Panc1 (cell line): ENCODE measurements at regions not wholly inside any gene's neighbourhood (a gene's known extent, or its start where the extent isn't known, plus 50 kb on each side); places are given as distances from the start of the nearest gene placed in this dataset.

ENCODE experiments used
- ATAC-seq: fragments of 200-7000 bp; cut with Tn5 transposase; 2 replicates; pipeline ENCODE4 v1.9.1; 2020; ENCODE audit warnings: mild to moderate bottlenecking, moderate library complexity
- BruUV-seq: library from RNA; stranded (reverse); fragments of 400-500 nt; replicated peaks from 2 replicates; lab custom pipeline; 2021; lab: Mats Ljungman, UMichigan
- CTCF ChIA-PET: fragments of 300-600 bp; sonication (Branson Sonifier 250); formaldehyde crosslinking; loops from one replicate; lab custom pipeline; 2022; ENCODE audit warnings: antibody characterized with exemption; lab: Charles Lee
- POLR2A ChIA-PET: fragments of 300-600 bp; sonication (Branson Sonifier 250); formaldehyde crosslinking; loops from one replicate; lab custom pipeline; 2022; ENCODE audit warnings: antibody characterized with exemption; lab: Charles Lee
- DNase-seq: peaks from one replicate; pipeline ENCODE4 v3.0.0-alpha.2; 2010; ENCODE audit warnings: low read depth, low spot score
- H3K27ac ChIP-seq: 2 replicates; pipeline ENCODE4 v1.5.1; 2011; ENCODE audit warnings: mild to moderate bottlenecking, low read length, inconsistent platforms
- H3K27me3 ChIP-seq: fragments of 200-500 bp; sonication (Bioruptor generic); 2 replicates; pipeline ENCODE4 v1.6.0; 2014; ENCODE audit warnings: low read length, inconsistent platforms; ENCODE audit not compliant: control insufficient read depth, insufficient read depth
- H3K36me3 ChIP-seq: fragments of 200-500 bp; sonication (Bioruptor generic); 2 replicates; pipeline ENCODE4 v1.5.1; 2014; ENCODE audit warnings: inconsistent platforms, mild to moderate bottlenecking, low read length, moderate library complexity; ENCODE audit not compliant: control insufficient read depth, insufficient read depth
- H3K4me1 ChIP-seq: 2 replicates; pipeline ENCODE4 v1.5.1; 2011; ENCODE audit warnings: inconsistent platforms, mild to moderate bottlenecking, low read length, moderate library complexity; ENCODE audit not compliant: control insufficient read depth, insufficient read depth
- H3K4me3 ChIP-seq, 2 experiments: 2 replicates each; pipeline ENCODE4 v1.5.1; 2011 to 2012; ENCODE audit warnings: low read depth in 2 of 2, low read length in 2 of 2, mild to moderate bottlenecking in 2 of 2, inconsistent platforms in 1 of 2, moderate library complexity in 1 of 2
- H3K9me3 ChIP-seq: fragments of 200-500 bp; sonication (Bioruptor generic); 2 replicates; pipeline ENCODE4 v1.5.1; 2014; ENCODE audit warnings: low read depth, mild to moderate bottlenecking, inconsistent platforms, low read length, moderate library complexity; ENCODE audit not compliant: control insufficient read depth, insufficient read depth
- POLR2AphosphoS5 ChIP-seq: IDR thresholded peaks from 2 replicates; pipeline ENCODE4 v1.6.1; 2012; ENCODE audit warnings: mild to moderate bottlenecking, low read depth, low read length, moderate library complexity
- SIN3A ChIP-seq: IDR thresholded peaks from 2 replicates; pipeline ENCODE4 v1.6.1; 2012; ENCODE audit warnings: low read depth, mild to moderate bottlenecking, low read length, moderate library complexity, borderline replicate concordance; ENCODE audit not compliant: insufficient read depth
- TCF7L2 ChIP-seq: IDR thresholded peaks from 2 replicates; pipeline ENCODE4 v1.6.1; 2011; ENCODE audit warnings: mild to moderate bottlenecking, low read depth, low read length, inconsistent platforms
- in situ Hi-C: cut with HindIII; loops from 2 replicates; pipeline ENCODE4 v1.10.0; 2016; ENCODE audit warnings: low sequenced_read_pairs, low pct_unique_long_range_greater_than_20kb
- intact Hi-C: fragments of 100-400 bp; cut with micrococcal nuclease; formaldehyde crosslinking; loops from one replicate; pipeline ENCODE4 v1.10.0; 2022; ENCODE audit not compliant: unreplicated experiment
- TF ChIP-seq, protein P1 (sequence below): fragments of 450-650 bp; IDR thresholded peaks from 2 replicates; pipeline ENCODE4 v1.5.1; 2017; ENCODE audit warnings: mild to moderate bottlenecking
- TF ChIP-seq, protein P2 (sequence below), 2 experiments: IDR thresholded peaks; 2 replicates each; pipeline ENCODE4 v1.6.1; 2011 to 2012; ENCODE audit warnings: low read depth in 2 of 2, control low read depth in 1 of 2, low read length in 1 of 2, mild to moderate bottlenecking in 1 of 2, moderate library complexity in 1 of 2; ENCODE audit not compliant: insufficient read depth in 1 of 2

DNA sequence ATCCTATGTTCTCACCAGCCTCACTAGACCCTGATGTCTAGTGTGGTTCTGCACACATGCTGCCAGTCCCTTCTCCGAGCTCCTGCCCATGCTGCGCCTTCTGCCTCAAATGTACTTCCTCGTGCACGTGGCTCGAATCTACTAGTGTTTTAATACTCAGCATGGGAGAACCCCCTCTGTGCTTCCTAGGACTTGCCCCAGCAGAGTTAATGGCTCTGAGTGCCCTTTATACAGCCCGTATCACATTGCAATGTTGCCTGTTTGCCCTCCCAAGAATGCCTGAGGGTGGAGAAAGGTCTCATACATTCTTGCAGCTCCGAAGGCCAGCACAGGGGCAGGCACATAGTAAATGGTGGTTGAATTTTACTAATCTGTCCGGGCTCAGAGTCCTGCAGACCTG lies 190.8 kb upstream of the NLRP1 start:
- H3K9me3 ChIP-seq, result no peaks in the 10 kb centered on the region
- H3K36me3 ChIP-seq, result no peaks in the 10 kb centered on the region
- no peak overlapping the region for H3K4me3 ChIP-seq
- no peaks in the 10 kb centered on the region for H3K27me3 ChIP-seq
- intact Hi-C loops, result no loop called here
- no peak for ATAC-seq
- in situ Hi-C loops, result no loop called here
- ChIA-PET POLR2A (no interaction called here), CTCF (no interaction called here)
- H3K27ac ChIP-seq, result no peak overlapping the region
- no TSS peak for BruUV-seq
- no peaks in the 10 kb centered on the region for H3K4me1 ChIP-seq
- no peak for DNase-seq
- TF ChIP-seq TCF7L2, result no peak
- TF ChIP-seq, protein P1, sequence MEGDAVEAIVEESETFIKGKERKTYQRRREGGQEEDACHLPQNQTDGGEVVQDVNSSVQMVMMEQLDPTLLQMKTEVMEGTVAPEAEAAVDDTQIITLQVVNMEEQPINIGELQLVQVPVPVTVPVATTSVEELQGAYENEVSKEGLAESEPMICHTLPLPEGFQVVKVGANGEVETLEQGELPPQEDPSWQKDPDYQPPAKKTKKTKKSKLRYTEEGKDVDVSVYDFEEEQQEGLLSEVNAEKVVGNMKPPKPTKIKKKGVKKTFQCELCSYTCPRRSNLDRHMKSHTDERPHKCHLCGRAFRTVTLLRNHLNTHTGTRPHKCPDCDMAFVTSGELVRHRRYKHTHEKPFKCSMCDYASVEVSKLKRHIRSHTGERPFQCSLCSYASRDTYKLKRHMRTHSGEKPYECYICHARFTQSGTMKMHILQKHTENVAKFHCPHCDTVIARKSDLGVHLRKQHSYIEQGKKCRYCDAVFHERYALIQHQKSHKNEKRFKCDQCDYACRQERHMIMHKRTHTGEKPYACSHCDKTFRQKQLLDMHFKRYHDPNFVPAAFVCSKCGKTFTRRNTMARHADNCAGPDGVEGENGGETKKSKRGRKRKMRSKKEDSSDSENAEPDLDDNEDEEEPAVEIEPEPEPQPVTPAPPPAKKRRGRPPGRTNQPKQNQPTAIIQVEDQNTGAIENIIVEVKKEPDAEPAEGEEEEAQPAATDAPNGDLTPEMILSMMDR, result no peak
- TF ChIP-seq SIN3A, result no peak
- TF ChIP-seq, protein P2, sequence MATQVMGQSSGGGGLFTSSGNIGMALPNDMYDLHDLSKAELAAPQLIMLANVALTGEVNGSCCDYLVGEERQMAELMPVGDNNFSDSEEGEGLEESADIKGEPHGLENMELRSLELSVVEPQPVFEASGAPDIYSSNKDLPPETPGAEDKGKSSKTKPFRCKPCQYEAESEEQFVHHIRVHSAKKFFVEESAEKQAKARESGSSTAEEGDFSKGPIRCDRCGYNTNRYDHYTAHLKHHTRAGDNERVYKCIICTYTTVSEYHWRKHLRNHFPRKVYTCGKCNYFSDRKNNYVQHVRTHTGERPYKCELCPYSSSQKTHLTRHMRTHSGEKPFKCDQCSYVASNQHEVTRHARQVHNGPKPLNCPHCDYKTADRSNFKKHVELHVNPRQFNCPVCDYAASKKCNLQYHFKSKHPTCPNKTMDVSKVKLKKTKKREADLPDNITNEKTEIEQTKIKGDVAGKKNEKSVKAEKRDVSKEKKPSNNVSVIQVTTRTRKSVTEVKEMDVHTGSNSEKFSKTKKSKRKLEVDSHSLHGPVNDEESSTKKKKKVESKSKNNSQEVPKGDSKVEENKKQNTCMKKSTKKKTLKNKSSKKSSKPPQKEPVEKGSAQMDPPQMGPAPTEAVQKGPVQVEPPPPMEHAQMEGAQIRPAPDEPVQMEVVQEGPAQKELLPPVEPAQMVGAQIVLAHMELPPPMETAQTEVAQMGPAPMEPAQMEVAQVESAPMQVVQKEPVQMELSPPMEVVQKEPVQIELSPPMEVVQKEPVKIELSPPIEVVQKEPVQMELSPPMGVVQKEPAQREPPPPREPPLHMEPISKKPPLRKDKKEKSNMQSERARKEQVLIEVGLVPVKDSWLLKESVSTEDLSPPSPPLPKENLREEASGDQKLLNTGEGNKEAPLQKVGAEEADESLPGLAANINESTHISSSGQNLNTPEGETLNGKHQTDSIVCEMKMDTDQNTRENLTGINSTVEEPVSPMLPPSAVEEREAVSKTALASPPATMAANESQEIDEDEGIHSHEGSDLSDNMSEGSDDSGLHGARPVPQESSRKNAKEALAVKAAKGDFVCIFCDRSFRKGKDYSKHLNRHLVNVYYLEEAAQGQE (IDR thresholded peaks at IDR 0.05; ENCODE audit: insufficient read depth in 1 of 2, low read depth in 2 of 2, low read length in 1 of 2), result no peak

DNA sequence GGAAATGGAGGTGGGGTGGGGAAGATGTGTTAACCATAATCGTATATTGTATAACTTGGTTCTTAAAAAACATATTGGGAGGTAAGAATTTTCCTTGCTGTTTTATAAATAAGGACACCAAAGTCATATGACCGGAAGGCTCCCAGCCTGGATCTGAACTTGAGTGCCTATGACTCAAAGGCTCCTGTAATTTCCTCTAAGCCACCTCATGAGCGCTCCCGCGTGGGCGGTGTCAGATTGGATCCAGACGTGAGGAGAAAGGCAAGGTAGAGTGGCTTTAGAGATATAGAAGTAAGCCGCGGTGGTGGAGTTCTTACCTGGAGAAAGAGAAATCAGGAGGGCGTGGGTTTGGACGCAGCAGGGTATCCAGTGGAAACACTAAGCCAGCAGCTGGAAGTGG lies 196.2 kb upstream of the NLRP1 start:
- no TSS peak for BruUV-seq
- no peaks in the 10 kb centered on the region for H3K4me1 ChIP-seq
- POLR2A ChIA-PET, result no interaction called here
- TF ChIP-seq, protein P1, result no peak
- TF ChIP-seq TCF7L2 (no peak), POLR2AphosphoS5 (no peak), SIN3A (no peak)
- TF ChIP-seq, protein P2 (IDR thresholded peaks at IDR 0.05; ENCODE audit: insufficient read depth in 1 of 2, low read depth in 2 of 2, low read length in 1 of 2), result no peak
- H3K36me3 ChIP-seq, result no peaks in the 10 kb centered on the region
- intact Hi-C loops (no loop called here), in situ Hi-C loops (no loop called here)
- no peak overlapping the region for H3K27ac ChIP-seq
- no peak for DNase-seq
- no peak overlapping the region for H3K4me3 ChIP-seq
- ATAC-seq, result no peak
- CTCF ChIA-PET, result no interaction called here
- no peaks in the 10 kb centered on the region for H3K9me3 ChIP-seq
- no peaks in the 10 kb centered on the region for H3K27me3 ChIP-seq
